KMS-11 (cell line): ENCODE measurements at regions not wholly inside any gene's neighbourhood (a gene's known extent, or its start where the extent isn't known, plus 50 kb on each side); places are given as distances from the start of the nearest gene placed in this dataset.

ENCODE experiments used
- H2AFZ ChIP-seq: fragments of 200-600 bp; sonication (generic); 2 replicates; pipeline ENCODE4 v1.6.1; 2016; ENCODE audit warnings: antibody characterized with exemption, mixed run types, low read depth
- H3K27ac ChIP-seq: fragments of 200-600 bp; sonication (generic); 2 replicates; pipeline ENCODE4 v1.6.1; 2016; ENCODE audit warnings: mild to moderate bottlenecking, mixed run types
- H3K27me3 ChIP-seq: fragments of 200-600 bp; sonication (generic); 2 replicates; pipeline ENCODE4 v1.6.1; 2017; ENCODE audit warnings: mild to moderate bottlenecking, low read depth, mixed run types, moderate library complexity; ENCODE audit not compliant: insufficient read depth
- H3K36me3 ChIP-seq: fragments of 200-600 bp; sonication (generic); 2 replicates; pipeline ENCODE4 v1.6.1; 2017; ENCODE audit warnings: mild to moderate bottlenecking, mixed run types; ENCODE audit not compliant: insufficient read depth
- H3K4me1 ChIP-seq: fragments of 200-600 bp; sonication (generic); 2 replicates; pipeline ENCODE4 v1.6.1; 2016; ENCODE audit warnings: mild to moderate bottlenecking, low read depth, mixed run types; ENCODE audit not compliant: poor library complexity, severe bottlenecking
- H3K4me2 ChIP-seq: fragments of 200-600 bp; sonication (generic); 2 replicates; pipeline ENCODE4 v1.7.0; 2016; ENCODE audit warnings: mild to moderate bottlenecking, mixed run types
- H3K4me3 ChIP-seq: fragments of 200-600 bp; sonication (generic); IDR thresholded peaks from 2 replicates; pipeline ENCODE4 v1.6.1; 2017; ENCODE audit warnings: low read depth, low read length, mixed read lengths; ENCODE audit not compliant: insufficient read depth
- H3K79me2 ChIP-seq: fragments of 200-600 bp; sonication (generic); 2 replicates; pipeline ENCODE4 v1.6.1; 2016; ENCODE audit warnings: low read depth, mixed run types; ENCODE audit not compliant: insufficient read depth
- H3K9ac ChIP-seq: fragments of 200-600 bp; sonication (generic); 2 replicates; pipeline ENCODE4 v1.6.1; 2016; ENCODE audit warnings: mild to moderate bottlenecking, mixed run types
- H4K20me1 ChIP-seq: fragments of 200-600 bp; sonication (generic); 2 replicates; pipeline ENCODE4 v1.6.1; 2016; ENCODE audit warnings: mild to moderate bottlenecking, mixed run types; ENCODE audit not compliant: insufficient read depth
- TF ChIP-seq, protein P1 (sequence below): fragments of 200-600 bp; sonication (generic); conservative IDR thresholded peaks from 2 replicates; pipeline ENCODE4 v1.6.1; 2017; ENCODE audit warnings: low read depth, mild to moderate bottlenecking, antibody characterized with exemption, low read length, moderate library complexity, mixed read lengths

DNA sequence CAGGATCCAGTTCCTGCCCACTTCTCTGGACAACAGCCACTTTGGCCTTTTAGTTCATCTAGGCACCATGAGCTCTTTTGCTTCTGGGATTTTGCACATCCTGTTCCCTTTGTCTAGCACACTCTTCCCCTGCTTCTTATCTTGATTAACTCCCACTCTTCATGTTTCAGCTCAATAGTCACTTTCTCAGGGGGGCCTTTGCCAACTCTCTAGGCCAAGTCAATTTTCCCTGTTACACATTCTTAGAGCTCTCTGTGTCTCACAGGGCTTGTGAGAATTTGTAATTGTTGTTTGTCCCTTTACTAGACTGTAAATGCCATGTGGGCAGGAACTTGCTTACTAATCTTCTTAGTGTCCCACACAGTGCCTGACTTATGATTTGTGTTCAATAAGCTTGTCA, 58.1 kb upstream of the EPB41L1 start:
- peaks cover 66% of the 10 kb centered on the region for H3K4me1 ChIP-seq
- H3K36me3 ChIP-seq: no peaks in the 10 kb centered on the region
- TF ChIP-seq, protein P1, sequence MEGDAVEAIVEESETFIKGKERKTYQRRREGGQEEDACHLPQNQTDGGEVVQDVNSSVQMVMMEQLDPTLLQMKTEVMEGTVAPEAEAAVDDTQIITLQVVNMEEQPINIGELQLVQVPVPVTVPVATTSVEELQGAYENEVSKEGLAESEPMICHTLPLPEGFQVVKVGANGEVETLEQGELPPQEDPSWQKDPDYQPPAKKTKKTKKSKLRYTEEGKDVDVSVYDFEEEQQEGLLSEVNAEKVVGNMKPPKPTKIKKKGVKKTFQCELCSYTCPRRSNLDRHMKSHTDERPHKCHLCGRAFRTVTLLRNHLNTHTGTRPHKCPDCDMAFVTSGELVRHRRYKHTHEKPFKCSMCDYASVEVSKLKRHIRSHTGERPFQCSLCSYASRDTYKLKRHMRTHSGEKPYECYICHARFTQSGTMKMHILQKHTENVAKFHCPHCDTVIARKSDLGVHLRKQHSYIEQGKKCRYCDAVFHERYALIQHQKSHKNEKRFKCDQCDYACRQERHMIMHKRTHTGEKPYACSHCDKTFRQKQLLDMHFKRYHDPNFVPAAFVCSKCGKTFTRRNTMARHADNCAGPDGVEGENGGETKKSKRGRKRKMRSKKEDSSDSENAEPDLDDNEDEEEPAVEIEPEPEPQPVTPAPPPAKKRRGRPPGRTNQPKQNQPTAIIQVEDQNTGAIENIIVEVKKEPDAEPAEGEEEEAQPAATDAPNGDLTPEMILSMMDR: no peak
- no peaks in the 10 kb centered on the region for H4K20me1 ChIP-seq
- H3K9ac ChIP-seq: no peak overlapping the region
- no peak overlapping the region for H3K4me3 ChIP-seq
- H3K79me2 ChIP-seq: no peaks in the 10 kb centered on the region
- no peak overlapping the region; the same call in 1 of the 2 replicates for H3K27ac ChIP-seq
- no peak overlapping the region for H2AFZ ChIP-seq
- peaks cover 14% of the 10 kb centered on the region; the same call in 1 of the 2 replicates for H3K27me3 ChIP-seq
- H3K4me2 ChIP-seq: peak overlapping the region; percentile 65; the same call in 1 of the 2 replicates

- peak overlapping the region; percentile 11; the same call in 1 of the 2 replicates for H3K9ac ChIP-seq
- H4K20me1 ChIP-seq: no peaks in the 10 kb centered on the region
- H3K27ac ChIP-seq: peak overlapping the region; percentile 73
- peaks cover 77% of the 10 kb centered on the region for H3K4me1 ChIP-seq
- peaks cover 7% of the 10 kb centered on the region; the same call in 1 of the 2 replicates for H3K27me3 ChIP-seq
- no peaks in the 10 kb centered on the region for H3K36me3 ChIP-seq
- H3K4me3 ChIP-seq: no peak overlapping the region
- peak overlapping the region; percentile 65 for H3K4me2 ChIP-seq
- H3K79me2 ChIP-seq: no peaks in the 10 kb centered on the region
- peak overlapping the region; percentile 38; the same call in 1 of the 2 replicates for H2AFZ ChIP-seq
- TF ChIP-seq, protein P1: no peak
Measured at GRCh38 chr20:36097337-36098151, 57.0 kb upstream of the EPB41L1 start.

DNA sequence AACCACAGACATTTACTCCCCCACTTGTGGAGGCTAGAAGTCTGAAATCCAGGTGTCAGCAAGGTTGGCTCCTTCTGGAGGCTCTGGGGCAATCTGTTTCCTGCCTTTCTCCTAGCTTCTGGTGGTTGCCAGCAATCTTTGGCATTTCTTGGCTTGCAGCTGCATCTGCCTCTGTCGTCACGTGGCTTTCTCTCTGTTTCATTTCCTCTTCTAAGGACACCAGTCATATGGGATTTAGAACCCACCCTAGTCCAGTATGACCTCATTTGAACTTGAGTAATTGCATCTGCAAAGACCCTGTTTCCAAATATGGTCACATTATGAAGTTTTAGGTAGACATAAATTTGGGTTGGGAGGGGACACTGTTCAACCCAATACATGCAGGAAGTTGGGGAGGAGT, 56.2 kb upstream of the EPB41L1 start:
- Histone ChIP-seq H3K4me3 (no peak overlapping the region), H3K9ac (peak overlapping the region; percentile 11; the same call in 1 of the 2 replicates), H3K4me1 (peaks cover 85% of the 10 kb centered on the region)

GRCh38 chr20:36099106-36099505, 55.4 kb upstream of the EPB41L1 start:
- H4K20me1 ChIP-seq: no peaks in the 10 kb centered on the region
- TF ChIP-seq, protein P1: no peak
- H3K79me2 ChIP-seq: no peaks in the 10 kb centered on the region
- H3K27me3 ChIP-seq: no peaks in the 10 kb centered on the region; the same call in 1 of the 2 replicates
- H3K4me1 ChIP-seq: peaks cover 87% of the 10 kb centered on the region
- H3K4me3 ChIP-seq: no peak overlapping the region
- H3K36me3 ChIP-seq: no peaks in the 10 kb centered on the region
- peak overlapping the region; percentile 65; the same call in 1 of the 2 replicates for H3K4me2 ChIP-seq
- H3K27ac ChIP-seq: peak overlapping the region; percentile 73; the same call in 1 of the 2 replicates
- H3K9ac ChIP-seq: no peak overlapping the region
- no peak overlapping the region; the same call in 1 of the 2 replicates for H2AFZ ChIP-seq

More for the DNA sequence above, 56.2 kb upstream of the EPB41L1 start:
- Histone ChIP-seq H3K27ac (peak overlapping the region; percentile 73), H2AFZ (peak overlapping the region; percentile 38; the same call in 1 of the 2 replicates), H3K4me2 (peak overlapping the region; percentile 65), H4K20me1 (no peaks in the 10 kb centered on the region), H3K27me3 (peaks cover under 1% of the 10 kb centered on the region; the same call in 1 of the 2 replicates), H3K36me3 (no peaks in the 10 kb centered on the region), H3K79me2 (no peaks in the 10 kb centered on the region)
- TF ChIP-seq, protein P1: no peak
